ENCODE measurements at regions not wholly inside any gene's neighbourhood (a gene's known extent, or its start where the extent isn't known, plus 50 kb on each side); places are given as distances from the start of the nearest gene placed in this dataset.

- Histone ChIP-seq H3K27me3 (no peaks in the 10 kb centered on the region), H3K27ac (peak overlapping the region; percentile 19 to 41), H3K4me3 (no peak overlapping the region), H3K36me3 (peaks cover 4 to 5% of the 10 kb centered on the region in 2 donors), H3K9me3 (no peaks in the 10 kb centered on the region), H3K4me1 (peaks cover 0 to 3% of the 10 kb centered on the region in 2 donors)
- intact Hi-C loops (cut with DNase I): no loop called here
- TF ChIP-seq CTCF (IDR thresholded peaks at IDR 0.05): no peak
- no peak for DNase-seq (ENCODE audit: low spot score in 2 of 2)
Measured at GRCh38 chr20:19930426-19930825, 86.7 kb upstream of the NAA20 start.

- DNase-seq (ENCODE audit: low spot score in 2 of 2): no peak
- H3K9me3 ChIP-seq: no peaks in the 10 kb centered on the region
- peaks cover 6 to 17% of the 10 kb centered on the region in 2 donors for H3K36me3 ChIP-seq
- peak overlapping the region; percentile 51 to 57 for H3K27ac ChIP-seq
- no peaks in the 10 kb centered on the region for H3K27me3 ChIP-seq
- peaks cover 0 to 3% of the 10 kb centered on the region in 2 donors for H3K4me1 ChIP-seq
- TF ChIP-seq CTCF (IDR thresholded peaks at IDR 0.05): no peak
- intact Hi-C loops (cut with DNase I): no loop called here
- no peak overlapping the region for H3K4me3 ChIP-seq
Measured at GRCh38 chr20:19932170-19932667, 84.9 kb upstream of the NAA20 start.

- Histone ChIP-seq H3K27me3 (no peaks in the 10 kb centered on the region), H3K9me3 (no peaks in the 10 kb centered on the region), H3K4me3 (peak overlapping the region in 1 of 2 donors; percentile 46), H3K27ac (peak overlapping the region; percentile 41 to 59), H3K36me3 (peaks cover 9 to 18% of the 10 kb centered on the region in 2 donors), H3K4me1 (peaks cover 0 to 3% of the 10 kb centered on the region in 2 donors)
- peak in 1 of 2 donors; percentile 80 for DNase-seq (ENCODE audit: low spot score in 2 of 2)
- TF ChIP-seq CTCF (IDR thresholded peaks at IDR 0.05): no peak
- intact Hi-C loops (cut with DNase I): no loop called here
Measured at GRCh38 chr20:19934792-19935491, 82.2 kb upstream of the NAA20 start.

GRCh38 chr20:19935842-19936241 lies 81.3 kb upstream of the NAA20 start:
- TF ChIP-seq CTCF (IDR thresholded peaks at IDR 0.05): no peak
- peaks cover 0 to 3% of the 10 kb centered on the region in 2 donors for H3K4me1 ChIP-seq
- DNase-seq (ENCODE audit: low spot score in 2 of 2): no peak
- H3K9me3 ChIP-seq: no peaks in the 10 kb centered on the region
- peaks cover 16 to 27% of the 10 kb centered on the region in 2 donors for H3K36me3 ChIP-seq
- H3K4me3 ChIP-seq: peak overlapping the region in 1 of 2 donors; percentile 46
- intact Hi-C loops (cut with DNase I): no loop called here
- H3K27me3 ChIP-seq: no peaks in the 10 kb centered on the region
- peak overlapping the region; percentile 41 to 59 for H3K27ac ChIP-seq

GRCh38 chr20:19936466-19937200 lies 80.5 kb upstream of the NAA20 start:
- intact Hi-C loops (cut with DNase I): no loop called here
- Histone ChIP-seq H3K27me3 (no peaks in the 10 kb centered on the region), H3K4me3 (peak overlapping the region in 1 of 2 donors; percentile 46), H3K27ac (peak overlapping the region; percentile 29 to 41), H3K36me3 (peaks cover 23 to 32% of the 10 kb centered on the region in 2 donors), H3K9me3 (no peaks in the 10 kb centered on the region), H3K4me1 (peaks cover 0 to 3% of the 10 kb centered on the region in 2 donors)
- no peak for DNase-seq (ENCODE audit: low spot score in 2 of 2)
- no peak for TF ChIP-seq CTCF (IDR thresholded peaks at IDR 0.05)
